Testis (tissue), 2 donors: ENCODE measurements at regions not wholly inside any gene's neighbourhood (a gene's known extent, or its start where the extent isn't known, plus 50 kb on each side); places are given as distances from the start of the nearest gene placed in this dataset.

Experiments used
- POLR2A ChIP-seq: fragments of 450-650 bp; IDR thresholded peaks from one replicate; pipeline ENCODE4 v1.6.1; 2017; ENCODE audit warnings: antibody characterized with exemption, mild to moderate bottlenecking, moderate library complexity
- TF ChIP-seq, protein P1 (sequence below), 3 experiments: fragments of 450-650 bp in 2 of 3; fragments of 200-600 bp in 1 of 3; sonication (generic) in 1 of 3; IDR thresholded peaks; one replicate each; pipeline ENCODE4 v1.5.1; 2016 to 2019; ENCODE audit warnings: antibody characterized with exemption in 3 of 3, mild to moderate bottlenecking in 2 of 3, moderate library complexity in 1 of 3

DNA sequence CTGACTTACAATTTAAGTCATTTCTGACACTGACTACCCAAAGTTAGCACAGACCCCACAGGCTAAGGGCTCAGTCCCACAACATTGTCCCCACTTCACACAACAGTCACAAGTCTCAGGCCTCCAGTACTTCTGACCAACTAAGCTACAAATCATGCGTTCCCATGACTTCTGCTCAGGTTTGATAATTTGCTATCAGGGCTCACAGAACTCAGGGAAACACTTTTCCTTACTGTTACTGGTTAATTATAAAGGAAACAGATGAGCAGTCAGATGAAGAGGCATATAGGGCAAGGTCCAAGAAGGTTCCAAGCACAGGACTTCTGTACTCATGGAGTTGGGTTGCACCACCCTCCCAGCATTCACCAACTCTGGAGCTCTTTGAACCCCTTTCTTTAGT lies 151.2 kb upstream of the TNR start:
- TF ChIP-seq, protein P1, sequence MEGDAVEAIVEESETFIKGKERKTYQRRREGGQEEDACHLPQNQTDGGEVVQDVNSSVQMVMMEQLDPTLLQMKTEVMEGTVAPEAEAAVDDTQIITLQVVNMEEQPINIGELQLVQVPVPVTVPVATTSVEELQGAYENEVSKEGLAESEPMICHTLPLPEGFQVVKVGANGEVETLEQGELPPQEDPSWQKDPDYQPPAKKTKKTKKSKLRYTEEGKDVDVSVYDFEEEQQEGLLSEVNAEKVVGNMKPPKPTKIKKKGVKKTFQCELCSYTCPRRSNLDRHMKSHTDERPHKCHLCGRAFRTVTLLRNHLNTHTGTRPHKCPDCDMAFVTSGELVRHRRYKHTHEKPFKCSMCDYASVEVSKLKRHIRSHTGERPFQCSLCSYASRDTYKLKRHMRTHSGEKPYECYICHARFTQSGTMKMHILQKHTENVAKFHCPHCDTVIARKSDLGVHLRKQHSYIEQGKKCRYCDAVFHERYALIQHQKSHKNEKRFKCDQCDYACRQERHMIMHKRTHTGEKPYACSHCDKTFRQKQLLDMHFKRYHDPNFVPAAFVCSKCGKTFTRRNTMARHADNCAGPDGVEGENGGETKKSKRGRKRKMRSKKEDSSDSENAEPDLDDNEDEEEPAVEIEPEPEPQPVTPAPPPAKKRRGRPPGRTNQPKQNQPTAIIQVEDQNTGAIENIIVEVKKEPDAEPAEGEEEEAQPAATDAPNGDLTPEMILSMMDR (IDR thresholded peaks at IDR 0.05), result no peak
- no peak for TF ChIP-seq POLR2A
